HFFc6 (cell line): ENCODE measurements at regions not wholly inside any gene's neighbourhood (a gene's known extent, or its start where the extent isn't known, plus 50 kb on each side); places are given as distances from the start of the nearest gene placed in this dataset.

Source experiments
- DNase-seq: peaks from one replicate; pipeline ENCODE4 v3.0.0-alpha.2; 2018
- H3K27ac Mint-ChIP-seq: 2 replicates; pipeline ENCODE4 v1.8.0; 2020; ENCODE audit warnings: mild to moderate bottlenecking, mixed read lengths
- H3K27me3 Mint-ChIP-seq: 2 replicates; pipeline ENCODE4 v1.8.0; 2021; ENCODE audit warnings: mild to moderate bottlenecking, moderate library complexity, mixed read lengths; ENCODE audit not compliant: insufficient read depth
- H3K36me3 Mint-ChIP-seq: 2 replicates; pipeline ENCODE4 v1.8.0; 2021; ENCODE audit warnings: low read depth, mixed read lengths
- H3K4me1 Mint-ChIP-seq: 2 replicates; pipeline ENCODE4 v1.8.0; 2020; ENCODE audit warnings: low read depth, mixed read lengths
- H3K4me3 Mint-ChIP-seq: 2 replicates; pipeline ENCODE4 v1.8.0; 2020; ENCODE audit warnings: mild to moderate bottlenecking, moderate library complexity, mixed read lengths
- H3K9me3 Mint-ChIP-seq: 2 replicates; pipeline ENCODE4 v1.8.0; 2020; ENCODE audit warnings: mild to moderate bottlenecking, mixed read lengths
- CTCF ChIP-seq: fragments of 200-600 bp; sonication (generic); IDR thresholded peaks from 2 replicates; pipeline ENCODE4 v1.5.0; 2021; ENCODE audit warnings: antibody characterized with exemption, mild to moderate bottlenecking

- peaks cover 25% of the 10 kb centered on the region for H3K9me3 Mint-ChIP-seq
- H3K27ac Mint-ChIP-seq, result no peak overlapping the region
- no peak for DNase-seq
- H3K4me1 Mint-ChIP-seq, result peaks cover 18% of the 10 kb centered on the region
- H3K36me3 Mint-ChIP-seq, result peaks cover 18% of the 10 kb centered on the region
- no peak for TF ChIP-seq CTCF
- no peaks in the 10 kb centered on the region for H3K27me3 Mint-ChIP-seq
- no peak overlapping the region for H3K4me3 Mint-ChIP-seq
These were observed 1118.6 kb downstream of the PLA2G4A start for GRCh38 chr1:187947359-187947758.

GRCh38 chr1:187948170-187948794 lies 1119.5 kb downstream of the PLA2G4A start:
- Mint-ChIP-seq H3K4me1 (peaks cover 9% of the 10 kb centered on the region), H3K36me3 (peaks cover 19% of the 10 kb centered on the region), H3K27me3 (no peaks in the 10 kb centered on the region), H3K9me3 (peaks cover 27% of the 10 kb centered on the region), H3K4me3 (no peak overlapping the region), H3K27ac (no peak overlapping the region)
- no peak for DNase-seq
- TF ChIP-seq CTCF, result no peak

- DNase-seq, result no peak
- TF ChIP-seq CTCF, result no peak
- Mint-ChIP-seq H3K27me3 (no peaks in the 10 kb centered on the region), H3K4me3 (no peak overlapping the region), H3K27ac (no peak overlapping the region), H3K4me1 (no peaks in the 10 kb centered on the region), H3K9me3 (peaks cover 27% of the 10 kb centered on the region), H3K36me3 (peaks cover 14% of the 10 kb centered on the region)
These were observed 1120.8 kb downstream of the PLA2G4A start for GRCh38 chr1:187949567-187949966.

- Mint-ChIP-seq H3K27ac (no peak overlapping the region), H3K9me3 (peaks cover 22% of the 10 kb centered on the region), H3K4me3 (no peak overlapping the region), H3K36me3 (peaks cover 10% of the 10 kb centered on the region), H3K27me3 (no peaks in the 10 kb centered on the region), H3K4me1 (no peaks in the 10 kb centered on the region)
- no peak for DNase-seq
- TF ChIP-seq CTCF, result no peak
These were observed 1123.1 kb downstream of the PLA2G4A start for GRCh38 chr1:187951817-187952216.

- H3K36me3 Mint-ChIP-seq, result peaks cover 7% of the 10 kb centered on the region; the same call in 1 of the 2 replicates
- no peaks in the 10 kb centered on the region for H3K4me1 Mint-ChIP-seq
- H3K9me3 Mint-ChIP-seq, result peaks cover 17% of the 10 kb centered on the region
- no peak overlapping the region for H3K4me3 Mint-ChIP-seq
- TF ChIP-seq CTCF, result no peak
- H3K27me3 Mint-ChIP-seq, result no peaks in the 10 kb centered on the region
- no peak overlapping the region for H3K27ac Mint-ChIP-seq
- DNase-seq, result no peak
These were observed 1123.7 kb downstream of the PLA2G4A start for GRCh38 chr1:187952446-187952845.
